CD4-positive, alpha-beta T cell treated with Interleukin-10 for 1 hour (primary cell): ENCODE measurements at regions not wholly inside any gene's neighbourhood (a gene's known extent, or its start where the extent isn't known, plus 50 kb on each side); places are given as distances from the start of the nearest gene placed in this dataset.
"Not testable (repeated sequence)": the region's sequence is repeated elsewhere in the genome, so short reads cannot be mapped to it uniquely, and the experiment has no call there.

Experiments used
- DNase-seq: peaks from one replicate; pipeline ENCODE4 v3.0.0-alpha.2; 2020

- DNase-seq: no peak
These were observed 148.6 kb upstream of the ZC3H12A start for GRCh38 chr1:37325509-37326437.

DNA sequence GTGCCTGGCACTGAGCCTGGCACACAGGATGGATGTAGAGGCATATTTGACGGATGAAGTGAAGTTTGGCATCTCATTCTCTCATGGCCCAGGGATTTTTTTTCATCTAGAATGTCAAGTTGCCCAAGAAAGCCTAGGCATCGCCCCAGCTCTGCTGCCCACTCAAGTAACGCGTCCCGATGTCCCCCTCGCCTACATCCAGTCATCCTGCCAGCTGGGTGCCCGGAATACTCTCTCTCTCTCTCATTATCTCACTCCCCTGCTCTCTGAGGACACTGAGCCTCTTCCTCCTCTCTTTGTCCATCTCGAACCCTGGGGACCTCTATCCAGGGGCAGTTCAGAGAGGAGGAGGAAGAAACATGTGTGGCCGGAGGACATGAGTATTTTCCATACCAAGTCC lies 142.3 kb upstream of the ZC3H12A start:
- no peak for DNase-seq

- DNase-seq: no peak
These were observed 135.7 kb upstream of the ZC3H12A start for GRCh38 chr1:37338658-37339057.

GRCh38 chr1:37342736-37343135 lies 131.6 kb upstream of the ZC3H12A start:
- DNase-seq: no peak

GRCh38 chr1:37347104-37347649 lies 127.2 kb upstream of the ZC3H12A start:
- DNase-seq: no peak

DNA sequence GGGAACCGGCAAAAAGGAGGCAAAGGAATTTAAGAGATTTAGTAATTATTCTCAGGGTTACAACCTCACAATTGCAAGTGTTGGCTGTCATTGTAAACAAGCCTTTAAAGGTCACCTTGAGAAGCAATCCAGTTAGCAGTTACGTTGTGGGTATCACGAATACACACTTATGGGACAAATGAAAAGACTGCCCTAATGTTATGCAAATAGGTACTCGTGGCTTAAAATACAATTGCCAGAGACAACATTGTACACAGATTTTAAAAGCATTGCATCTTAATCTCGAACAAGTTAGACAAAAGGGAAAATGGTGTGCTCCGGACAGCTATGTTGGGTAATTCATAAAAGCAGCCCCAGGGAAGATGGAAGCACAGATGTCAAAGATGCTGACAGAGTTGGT lies 120.5 kb upstream of the ZC3H12A start:
- no peak for DNase-seq

DNA sequence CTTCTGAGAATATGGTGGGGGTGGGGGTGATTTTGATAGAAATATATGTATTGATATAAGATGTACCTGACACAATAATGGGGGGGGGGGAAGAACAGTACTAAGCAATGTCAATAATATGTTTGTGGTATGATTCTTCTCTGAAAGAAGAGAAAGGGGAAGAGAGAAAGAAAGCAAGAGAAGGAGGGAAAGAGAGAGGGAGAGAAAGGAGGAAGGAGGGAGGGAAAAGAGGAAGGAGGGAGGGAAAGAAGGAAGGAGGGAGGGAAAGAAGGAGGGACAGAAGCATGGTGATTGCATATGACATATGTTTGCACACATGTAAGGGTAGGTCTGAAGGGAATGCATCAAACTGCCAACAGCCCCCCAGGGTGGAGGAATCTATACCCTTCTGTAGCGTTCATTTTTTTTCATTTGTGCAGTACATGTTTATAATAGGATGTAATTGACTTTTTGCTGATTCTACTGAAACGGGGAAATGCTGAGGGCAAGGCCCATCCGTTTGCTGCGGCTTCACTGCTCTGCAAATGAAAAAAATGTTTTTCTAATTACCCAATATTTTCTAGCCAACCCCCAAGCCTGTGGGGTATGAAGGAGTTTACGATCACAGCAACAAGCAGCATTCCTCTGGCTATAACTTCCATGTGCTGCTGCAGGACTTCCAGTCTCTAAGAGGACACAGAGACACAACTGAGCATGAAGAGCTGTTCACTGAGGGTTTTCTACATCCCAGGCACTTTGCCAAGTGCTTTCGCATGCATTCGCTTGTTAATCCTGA lies 119.3 kb upstream of the ZC3H12A start:
- no peak for DNase-seq

GRCh38 chr1:37358992-37359391 lies 115.4 kb upstream of the ZC3H12A start:
- DNase-seq: no peak

DNA sequence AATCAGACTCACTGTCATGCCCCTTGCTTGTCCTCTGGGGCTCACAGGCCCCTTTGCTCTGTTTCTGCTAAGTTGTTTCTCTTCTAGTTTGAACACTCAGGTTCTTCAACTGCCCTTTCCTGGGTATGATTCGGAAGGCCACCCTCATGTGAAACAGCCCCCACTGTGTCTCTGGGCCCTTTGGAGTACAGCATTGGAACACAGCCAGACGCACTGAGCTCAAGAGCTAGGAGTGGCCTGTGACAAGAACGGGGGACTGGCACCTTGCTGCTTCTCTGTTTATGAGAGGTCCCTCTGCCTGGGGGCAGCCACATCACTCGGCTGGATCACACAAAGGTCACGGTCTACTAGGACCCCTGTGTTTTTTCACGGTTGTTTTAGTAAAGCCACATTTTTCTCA lies 114.4 kb upstream of the ZC3H12A start:
- no peak for DNase-seq

GRCh38 chr1:37362594-37363385 lies 111.6 kb upstream of the ZC3H12A start:
- no peak for DNase-seq

DNA sequence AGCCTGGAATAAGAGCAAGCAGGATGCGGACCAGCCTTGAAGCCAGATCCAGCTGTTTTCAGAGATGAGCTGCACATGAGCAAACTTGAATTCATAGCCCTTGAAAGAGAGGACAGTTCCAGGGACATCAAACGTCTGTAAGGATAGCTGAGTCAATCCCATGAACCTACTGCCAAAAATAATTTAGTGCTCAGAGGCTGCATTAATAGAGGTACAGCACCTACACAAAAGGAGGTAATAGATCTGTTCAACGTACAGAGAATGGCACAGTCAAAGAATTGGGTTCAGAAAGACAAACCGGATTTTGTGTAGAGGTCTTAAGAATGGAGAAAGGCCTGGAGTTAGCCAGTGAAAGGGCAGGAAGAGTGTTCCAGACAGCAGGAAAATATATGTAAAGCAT lies 110.8 kb upstream of the ZC3H12A start:
- DNase-seq: no peak

DNA sequence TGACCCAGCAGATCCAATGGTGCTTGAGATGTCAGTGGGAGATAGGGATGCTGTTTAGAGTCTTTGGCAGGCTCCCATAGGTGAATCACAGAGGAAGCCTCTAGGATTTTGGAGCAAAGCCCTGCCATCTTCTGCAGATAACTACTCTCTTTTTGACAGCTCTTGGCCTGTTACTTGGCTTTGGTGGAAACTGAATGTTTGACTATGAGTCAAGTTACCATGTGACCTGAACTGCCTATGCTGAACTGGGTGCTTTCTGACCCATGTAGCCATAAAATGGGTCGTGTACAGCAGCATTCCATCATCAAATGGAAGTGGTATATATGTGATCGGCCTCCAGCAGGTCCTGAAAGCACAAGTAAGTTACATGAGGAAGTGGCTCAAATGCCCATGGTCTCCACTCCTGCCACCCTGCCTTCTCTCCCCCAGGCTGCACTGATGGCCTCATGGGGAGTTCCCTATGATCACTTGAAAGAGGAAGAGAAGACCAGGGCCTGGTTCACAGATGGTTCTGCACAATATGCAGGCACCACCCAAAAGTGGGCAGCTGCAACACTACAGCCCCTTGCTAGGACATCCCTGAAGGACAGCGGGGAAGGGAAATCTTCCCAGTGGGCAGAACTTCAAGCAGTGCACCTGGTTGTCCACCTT lies 105.6 kb upstream of the ZC3H12A start:
- DNase-seq: not testable (repeated sequence)

GRCh38 chr1:37372302-37372701 lies 102.1 kb upstream of the ZC3H12A start:
- no peak for DNase-seq

GRCh38 chr1:37372711-37373110 lies 101.7 kb upstream of the ZC3H12A start:
- no peak for DNase-seq

DNA sequence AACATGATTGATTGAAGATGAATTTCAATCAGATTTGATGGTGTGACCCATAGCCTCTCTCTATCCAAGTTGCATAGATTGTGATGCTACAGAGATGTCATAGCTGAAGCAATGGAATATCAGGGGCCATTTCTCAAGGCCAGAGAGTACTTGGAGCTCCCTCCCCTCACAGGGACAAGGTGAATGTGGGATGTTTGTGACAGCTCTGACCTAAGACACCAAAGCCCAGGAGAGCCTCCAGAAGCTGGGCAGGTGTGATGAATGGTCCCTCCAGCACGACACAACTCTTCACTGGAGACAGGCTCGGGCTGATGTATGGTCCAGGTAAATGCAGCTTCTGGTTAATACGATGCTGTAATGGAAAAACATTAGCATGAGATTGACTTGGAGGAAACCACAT lies 101.0 kb upstream of the ZC3H12A start:
- DNase-seq: no peak

DNA sequence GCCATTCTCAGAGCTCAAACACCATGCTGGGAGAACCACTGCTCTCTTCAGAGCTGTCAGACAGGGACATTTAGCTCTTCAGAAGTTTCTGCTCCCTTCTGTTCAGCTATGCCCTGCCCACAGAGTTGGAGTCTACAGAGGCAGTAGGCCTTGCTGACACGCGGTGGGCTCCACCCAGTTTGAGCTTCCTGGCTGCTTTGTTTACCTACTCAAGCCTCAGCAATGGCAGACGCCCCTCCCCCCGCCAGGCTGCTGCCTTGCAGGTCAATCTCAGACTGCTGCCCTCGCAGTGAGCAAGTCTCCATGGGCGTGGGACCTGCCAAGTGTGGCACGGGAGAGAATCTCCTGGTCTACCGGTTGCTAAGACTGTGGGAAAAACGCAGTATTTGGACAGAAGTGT lies 93.8 kb upstream of the ZC3H12A start:
- DNase-seq: not testable (repeated sequence)

DNA sequence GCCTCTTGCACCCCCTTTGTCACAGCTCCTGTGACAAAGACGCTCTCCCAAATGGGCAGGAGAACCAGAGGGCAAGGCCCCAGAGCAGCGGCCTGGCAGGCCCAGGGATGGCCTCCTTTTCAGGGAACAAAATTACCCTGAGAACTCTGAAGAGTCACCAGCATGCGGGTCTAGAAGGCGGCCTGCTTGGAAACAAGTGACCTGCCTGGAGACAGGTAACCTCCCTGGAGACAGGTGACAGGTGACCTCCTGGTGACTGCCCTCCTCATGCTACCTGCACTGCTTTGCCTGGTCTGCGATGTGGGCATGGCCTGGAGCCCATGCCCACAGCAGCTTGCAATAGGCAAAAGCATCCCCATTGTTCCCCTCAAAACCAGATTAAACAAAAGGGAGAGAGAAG lies 86.5 kb upstream of the ZC3H12A start:
- no peak for DNase-seq

DNA sequence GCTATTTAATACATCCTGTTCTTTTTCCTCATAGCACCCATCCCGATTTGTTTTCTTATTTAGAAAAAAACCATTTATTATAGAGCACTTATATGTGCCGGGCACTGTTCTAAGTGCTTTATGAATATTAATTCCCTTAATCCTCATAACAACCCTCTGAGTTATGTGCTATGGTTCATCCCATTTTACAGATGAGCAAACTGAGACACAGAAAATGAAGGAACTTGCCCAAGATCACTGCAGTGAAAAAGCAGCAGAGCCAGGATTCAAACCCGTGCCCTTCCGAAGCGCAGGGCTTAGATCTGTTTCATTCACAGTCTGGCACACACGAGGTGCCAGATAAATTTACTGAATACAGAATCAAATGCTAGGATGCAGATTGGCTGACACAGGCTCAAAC lies 85.1 kb upstream of the ZC3H12A start:
- no peak for DNase-seq

- DNase-seq: no peak
These were observed 83.0 kb upstream of the ZC3H12A start for GRCh38 chr1:37391211-37392011.

GRCh38 chr1:37392051-37392450 lies 82.3 kb upstream of the ZC3H12A start:
- DNase-seq: no peak
